ENCODE measurements at regions not wholly inside any gene's neighbourhood (a gene's known extent, or its start where the extent isn't known, plus 50 kb on each side); places are given as distances from the start of the nearest gene placed in this dataset.

DNA sequence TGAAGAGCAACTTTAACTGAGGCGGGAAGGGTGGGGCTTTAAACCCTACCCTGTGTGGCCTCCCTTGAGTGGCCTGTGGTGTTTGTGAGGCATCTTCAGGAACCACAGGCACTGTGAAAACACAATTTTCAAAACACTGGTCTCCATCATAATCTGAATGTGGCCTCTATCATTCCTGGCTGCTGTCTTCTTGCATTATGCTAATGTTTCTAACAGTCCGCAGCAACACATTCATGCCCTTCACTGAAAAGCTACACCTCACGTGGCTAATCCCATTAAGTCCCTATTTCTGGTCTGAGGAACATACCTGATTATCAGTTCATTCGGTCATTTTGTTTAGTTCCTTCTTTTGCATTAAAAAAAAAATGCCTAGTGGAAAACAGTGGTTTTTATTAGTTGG is 94.6 kb downstream of the F11 start:
- TF ChIP-seq, protein P1, sequence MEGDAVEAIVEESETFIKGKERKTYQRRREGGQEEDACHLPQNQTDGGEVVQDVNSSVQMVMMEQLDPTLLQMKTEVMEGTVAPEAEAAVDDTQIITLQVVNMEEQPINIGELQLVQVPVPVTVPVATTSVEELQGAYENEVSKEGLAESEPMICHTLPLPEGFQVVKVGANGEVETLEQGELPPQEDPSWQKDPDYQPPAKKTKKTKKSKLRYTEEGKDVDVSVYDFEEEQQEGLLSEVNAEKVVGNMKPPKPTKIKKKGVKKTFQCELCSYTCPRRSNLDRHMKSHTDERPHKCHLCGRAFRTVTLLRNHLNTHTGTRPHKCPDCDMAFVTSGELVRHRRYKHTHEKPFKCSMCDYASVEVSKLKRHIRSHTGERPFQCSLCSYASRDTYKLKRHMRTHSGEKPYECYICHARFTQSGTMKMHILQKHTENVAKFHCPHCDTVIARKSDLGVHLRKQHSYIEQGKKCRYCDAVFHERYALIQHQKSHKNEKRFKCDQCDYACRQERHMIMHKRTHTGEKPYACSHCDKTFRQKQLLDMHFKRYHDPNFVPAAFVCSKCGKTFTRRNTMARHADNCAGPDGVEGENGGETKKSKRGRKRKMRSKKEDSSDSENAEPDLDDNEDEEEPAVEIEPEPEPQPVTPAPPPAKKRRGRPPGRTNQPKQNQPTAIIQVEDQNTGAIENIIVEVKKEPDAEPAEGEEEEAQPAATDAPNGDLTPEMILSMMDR (conservative IDR thresholded peaks at IDR 0.05; ENCODE audit: low read depth, low read length) = no peak
- no peak for TF ChIP-seq EZH2 (IDR thresholded peaks at IDR 0.05; ENCODE audit: borderline replicate concordance, low read depth, low read length, poor library complexity, severe bottlenecking)

All from A673 (cell line).